ENCODE measurements at regions not wholly inside any gene's neighbourhood (a gene's known extent, or its start where the extent isn't known, plus 50 kb on each side); places are given as distances from the start of the nearest gene placed in this dataset.

GRCh38 chr2:226625946-226626345 is 173.7 kb downstream of the IRS1 start:
- no peak overlapping the region for H3K4me3 ChIP-seq
- no peaks in the 10 kb centered on the region for H4K20me1 ChIP-seq
- no peaks in the 10 kb centered on the region for H3K27me3 ChIP-seq
- no peaks in the 10 kb centered on the region for H3K36me3 ChIP-seq
- no peak overlapping the region for H3K9ac ChIP-seq
- no peaks in the 10 kb centered on the region for H3K9me3 ChIP-seq
- no peaks in the 10 kb centered on the region for H3K4me1 ChIP-seq
- H3K27ac ChIP-seq = no peak overlapping the region
- no peak for TF ChIP-seq Cebpa-rat (IDR thresholded peaks at IDR 0.05)
- no peak overlapping the region for H3K4me2 ChIP-seq

DNA sequence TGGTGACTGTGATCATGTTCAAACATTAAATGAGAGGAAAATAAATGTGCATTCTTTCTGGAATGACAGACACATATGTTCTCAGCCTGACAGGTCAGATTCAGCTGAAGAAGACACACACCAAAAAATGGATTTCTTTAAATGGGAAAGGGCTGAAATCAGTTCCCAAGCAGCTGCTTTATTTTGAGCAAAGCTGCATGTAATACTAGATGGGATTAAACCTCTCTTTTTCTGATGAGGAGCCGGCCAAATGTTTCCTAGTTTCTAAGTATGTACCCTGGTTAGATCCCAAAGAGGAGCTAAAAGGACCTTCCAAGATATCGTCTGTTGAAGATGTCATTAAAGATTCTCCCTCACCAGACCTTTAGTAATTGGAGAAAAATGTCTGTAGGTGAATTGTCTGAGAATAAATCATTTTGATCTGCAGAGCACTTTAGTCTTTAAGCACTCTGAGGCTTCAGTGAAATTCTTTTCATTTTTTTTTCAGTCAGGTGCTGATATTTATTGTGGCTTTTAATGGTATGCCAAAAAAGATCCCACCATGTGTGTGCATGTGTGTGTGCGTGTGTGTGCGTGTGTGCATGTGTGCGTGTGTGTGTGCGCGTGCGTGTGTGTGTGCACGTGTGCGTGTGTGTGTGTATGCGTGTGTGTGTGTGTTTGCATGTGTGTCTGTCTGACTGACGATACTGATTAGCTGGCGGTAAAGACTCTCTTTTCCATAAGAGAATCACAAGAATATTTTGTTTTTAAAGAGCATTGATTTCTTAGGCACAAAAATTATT is 175.8 kb downstream of the IRS1 start:
- Histone ChIP-seq H3K27me3 (no peaks in the 10 kb centered on the region), H4K20me1 (no peaks in the 10 kb centered on the region), H3K4me1 (no peaks in the 10 kb centered on the region), H3K4me2 (no peak overlapping the region), H3K4me3 (no peak overlapping the region), H3K9ac (no peak overlapping the region), H3K27ac (no peak overlapping the region), H3K9me3 (no peaks in the 10 kb centered on the region), H3K36me3 (no peaks in the 10 kb centered on the region)
- TF ChIP-seq Cebpa-rat (IDR thresholded peaks at IDR 0.05) = no peak

DNA sequence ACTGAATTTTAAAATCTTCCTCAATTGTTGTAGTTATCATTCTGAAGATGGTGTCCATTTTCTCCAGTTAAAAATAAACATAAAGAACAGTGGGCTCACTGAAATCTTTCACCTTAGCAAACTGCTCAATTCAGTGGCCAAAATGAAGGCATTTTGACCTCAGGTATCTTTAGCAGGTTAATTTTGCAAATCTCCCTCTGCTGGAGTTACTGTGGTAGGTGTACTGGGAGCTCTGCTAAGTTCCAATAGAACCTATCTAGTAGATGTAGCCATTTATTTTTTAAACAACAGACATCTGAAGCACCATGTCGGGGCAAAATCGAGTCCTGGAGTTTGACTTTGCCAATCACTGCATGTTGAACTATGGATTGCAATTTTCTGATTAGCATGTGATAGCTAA is 177.1 kb downstream of the IRS1 start:
- H3K4me2 ChIP-seq = no peak overlapping the region
- H3K36me3 ChIP-seq = no peaks in the 10 kb centered on the region
- no peaks in the 10 kb centered on the region for H4K20me1 ChIP-seq
- no peak overlapping the region for H3K9ac ChIP-seq
- no peak overlapping the region for H3K4me3 ChIP-seq
- TF ChIP-seq Cebpa-rat (IDR thresholded peaks at IDR 0.05) = no peak
- no peaks in the 10 kb centered on the region for H3K9me3 ChIP-seq
- no peaks in the 10 kb centered on the region for H3K27me3 ChIP-seq
- no peaks in the 10 kb centered on the region for H3K4me1 ChIP-seq
- no peak overlapping the region for H3K27ac ChIP-seq

DNA sequence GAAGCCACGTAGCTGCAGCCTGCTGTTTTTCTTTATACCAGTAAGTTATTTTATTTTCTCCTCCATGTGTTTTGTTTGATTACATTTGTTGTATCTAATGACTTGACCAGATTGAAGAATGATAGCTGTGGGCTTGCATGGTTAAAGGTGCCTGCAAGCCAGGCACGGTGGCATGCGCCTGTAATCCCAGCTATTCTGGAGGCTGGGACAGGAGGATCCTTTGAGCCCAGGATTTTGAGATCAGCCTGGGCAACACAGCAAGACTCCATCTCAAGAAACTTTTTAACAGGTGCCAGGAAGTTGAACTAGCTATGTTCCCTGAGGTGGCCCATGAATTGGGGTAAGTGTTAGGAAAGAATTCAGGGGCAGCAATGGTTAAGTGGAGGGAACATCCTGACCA is 179.4 kb downstream of the IRS1 start:
- TF ChIP-seq Cebpa-rat (IDR thresholded peaks at IDR 0.05) = no peak

GRCh38 chr2:226619707-226620106 is 179.9 kb downstream of the IRS1 start:
- Histone ChIP-seq H3K36me3 (no peaks in the 10 kb centered on the region), H4K20me1 (no peaks in the 10 kb centered on the region), H3K4me2 (no peak overlapping the region), H3K27me3 (no peaks in the 10 kb centered on the region), H3K4me3 (no peak overlapping the region), H3K9ac (no peak overlapping the region), H3K4me1 (no peaks in the 10 kb centered on the region), H3K27ac (no peak overlapping the region), H3K9me3 (no peaks in the 10 kb centered on the region)
- no peak for TF ChIP-seq Cebpa-rat (IDR thresholded peaks at IDR 0.05)

More for the DNA sequence above, 179.4 kb downstream of the IRS1 start:
- Histone ChIP-seq H3K36me3 (no peaks in the 10 kb centered on the region), H3K4me3 (no peak overlapping the region), H4K20me1 (no peaks in the 10 kb centered on the region), H3K27me3 (no peaks in the 10 kb centered on the region), H3K4me1 (no peaks in the 10 kb centered on the region), H3K27ac (no peak overlapping the region), H3K4me2 (no peak overlapping the region), H3K9ac (no peak overlapping the region), H3K9me3 (no peaks in the 10 kb centered on the region)

GRCh38 chr2:226618875-226619605 is 180.6 kb downstream of the IRS1 start:
- Histone ChIP-seq H3K4me2 (no peak overlapping the region), H3K9me3 (no peaks in the 10 kb centered on the region), H3K27me3 (no peaks in the 10 kb centered on the region), H3K4me3 (no peak overlapping the region), H4K20me1 (no peaks in the 10 kb centered on the region), H3K27ac (no peak overlapping the region), H3K9ac (no peak overlapping the region), H3K4me1 (no peaks in the 10 kb centered on the region), H3K36me3 (no peaks in the 10 kb centered on the region)
- TF ChIP-seq Cebpa-rat (IDR thresholded peaks at IDR 0.05) = no peak

GRCh38 chr2:226618544-226618874 is 181.1 kb downstream of the IRS1 start:
- Histone ChIP-seq H3K4me2 (no peak overlapping the region), H3K27me3 (no peaks in the 10 kb centered on the region), H3K4me3 (no peak overlapping the region), H3K36me3 (no peaks in the 10 kb centered on the region), H3K9ac (no peak overlapping the region), H3K27ac (no peak overlapping the region), H4K20me1 (no peaks in the 10 kb centered on the region), H3K9me3 (no peaks in the 10 kb centered on the region), H3K4me1 (no peaks in the 10 kb centered on the region)
- no peak for TF ChIP-seq Cebpa-rat (IDR thresholded peaks at IDR 0.05)

DNA sequence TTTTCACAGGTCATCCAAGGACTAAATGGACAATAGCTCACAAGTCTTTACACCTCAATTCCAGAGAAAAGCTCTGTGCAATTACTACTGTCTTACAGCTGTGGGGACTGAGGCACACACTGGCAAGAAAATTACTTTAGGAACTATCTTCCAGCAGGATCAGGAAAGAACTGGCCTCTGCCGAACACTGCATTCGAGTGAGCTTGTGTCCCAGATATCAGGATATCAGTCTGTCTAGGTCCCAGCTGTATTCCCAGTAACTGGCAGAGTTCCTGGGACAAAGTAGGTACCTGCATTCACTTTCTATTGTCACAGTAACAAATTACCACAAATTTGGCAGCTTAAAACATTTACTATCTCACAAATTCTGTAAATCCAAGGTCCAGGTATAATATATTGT is 183.7 kb downstream of the IRS1 start:
- H4K20me1 ChIP-seq = no peaks in the 10 kb centered on the region
- H3K9me3 ChIP-seq = no peaks in the 10 kb centered on the region
- no peak overlapping the region for H3K4me3 ChIP-seq
- no peak overlapping the region for H3K9ac ChIP-seq
- H3K27ac ChIP-seq = no peak overlapping the region
- H3K27me3 ChIP-seq = no peaks in the 10 kb centered on the region
- no peak overlapping the region for H3K4me2 ChIP-seq
- no peaks in the 10 kb centered on the region for H3K4me1 ChIP-seq
- no peak for TF ChIP-seq Cebpa-rat (IDR thresholded peaks at IDR 0.05)
- no peaks in the 10 kb centered on the region for H3K36me3 ChIP-seq

- TF ChIP-seq Cebpa-rat (IDR thresholded peaks at IDR 0.05) = no peak
- H4K20me1 ChIP-seq = no peaks in the 10 kb centered on the region
- no peak overlapping the region for H3K4me2 ChIP-seq
- H3K4me1 ChIP-seq = no peaks in the 10 kb centered on the region
- no peaks in the 10 kb centered on the region for H3K27me3 ChIP-seq
- H3K36me3 ChIP-seq = no peaks in the 10 kb centered on the region
- H3K4me3 ChIP-seq = no peak overlapping the region
- no peak overlapping the region for H3K27ac ChIP-seq
- no peak overlapping the region for H3K9ac ChIP-seq
- H3K9me3 ChIP-seq = no peaks in the 10 kb centered on the region
Measured at GRCh38 chr2:226611944-226612318, 187.7 kb downstream of the IRS1 start.

DNA sequence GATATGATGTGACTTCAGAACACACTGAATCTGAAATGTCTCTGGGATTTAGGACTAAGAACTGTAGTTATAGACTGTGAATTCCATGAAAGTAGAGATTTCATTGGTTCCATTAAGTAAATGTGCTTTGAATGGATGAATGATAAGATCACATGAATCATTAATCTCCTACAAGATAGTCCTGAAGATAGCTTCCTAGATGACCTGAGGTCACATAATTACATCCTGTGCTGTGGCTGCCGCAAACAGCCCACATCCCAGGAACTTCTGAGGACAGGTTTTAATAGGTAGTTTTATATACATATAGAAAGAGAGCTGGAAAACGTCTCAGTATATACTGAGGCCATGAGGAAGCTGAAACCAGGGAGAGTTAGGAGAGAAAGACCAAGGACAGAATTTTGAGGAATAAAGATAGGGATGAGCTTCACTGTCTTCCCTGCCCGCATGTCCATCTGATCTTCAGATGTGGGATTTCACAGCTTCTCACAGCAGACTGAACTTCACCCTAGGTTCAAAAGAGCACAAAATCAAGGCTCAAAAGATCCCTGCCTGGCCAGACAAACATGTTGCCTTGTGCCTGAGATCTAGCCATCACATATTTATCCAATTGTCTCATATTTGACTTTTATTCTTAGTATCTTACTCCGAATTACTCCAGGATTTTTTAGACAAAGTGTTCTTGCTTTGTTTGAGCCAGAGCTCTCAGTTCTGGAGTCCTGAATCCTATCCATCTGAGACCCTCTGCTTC is 188.2 kb downstream of the IRS1 start:
- H3K27ac ChIP-seq = no peak overlapping the region
- no peak overlapping the region for H3K4me2 ChIP-seq
- H3K4me1 ChIP-seq = no peaks in the 10 kb centered on the region
- no peak overlapping the region for H3K9ac ChIP-seq
- no peaks in the 10 kb centered on the region for H3K27me3 ChIP-seq
- no peaks in the 10 kb centered on the region for H3K9me3 ChIP-seq
- no peak overlapping the region for H3K4me3 ChIP-seq
- no peaks in the 10 kb centered on the region for H4K20me1 ChIP-seq
- H3K36me3 ChIP-seq = no peaks in the 10 kb centered on the region
- no peak for TF ChIP-seq Cebpa-rat (IDR thresholded peaks at IDR 0.05)
